GM19238 (cell line): ENCODE measurements at regions not wholly inside any gene's neighbourhood (a gene's known extent, or its start where the extent isn't known, plus 50 kb on each side); places are given as distances from the start of the nearest gene placed in this dataset.
A peak's percentile ranks its signal among the peaks of the same experiment; 100 is the strongest.

Source experiments
- DNase-seq: peaks from one replicate; pipeline ENCODE4 v3.0.0; 2011; ENCODE audit warnings: low spot score; ENCODE audit not compliant: insufficient read length

DNA sequence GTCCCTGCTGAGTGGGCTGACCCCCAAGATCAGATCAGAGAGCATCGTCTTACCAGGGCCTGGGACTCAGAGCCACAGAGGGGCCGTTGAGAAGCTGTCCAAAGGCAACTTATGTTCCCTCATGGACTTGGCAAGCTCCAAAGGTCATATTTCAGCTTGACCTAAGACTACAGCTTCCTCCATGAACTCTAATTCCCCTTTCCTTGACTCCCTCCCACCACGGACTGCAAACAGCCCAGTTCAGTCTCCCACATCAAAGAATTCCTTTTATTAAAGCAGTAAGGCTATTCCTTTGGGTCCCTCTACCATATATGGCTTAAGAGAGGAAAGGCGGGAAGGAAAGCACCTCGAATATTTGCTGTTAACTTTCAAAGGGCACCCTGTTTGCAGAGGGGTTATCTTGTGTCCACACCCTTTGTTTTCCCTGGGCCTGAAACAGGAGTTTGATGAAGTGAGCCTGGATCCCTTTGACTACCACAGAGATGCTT lies 146.1 kb upstream of the THBS1 start:
- no peak for DNase-seq

DNA sequence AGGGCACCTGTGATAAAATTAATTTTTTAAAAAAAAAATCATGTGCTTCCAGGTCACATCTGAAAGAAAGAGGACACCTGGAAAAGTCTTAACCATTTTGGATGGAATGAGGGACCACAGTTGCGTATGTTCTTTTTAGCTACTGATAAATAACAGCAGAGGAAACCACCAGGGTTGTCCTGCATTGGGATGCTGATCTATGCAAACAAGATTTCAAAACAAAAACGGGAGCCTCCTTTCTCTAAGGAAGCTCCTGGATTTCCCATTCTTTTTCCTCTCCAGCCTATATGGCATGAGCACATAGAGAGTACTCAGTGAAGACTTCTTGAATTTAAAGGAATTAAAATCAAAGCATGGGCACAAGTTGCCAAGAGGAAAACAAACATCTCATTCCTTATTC lies 145.6 kb upstream of the THBS1 start:
- DNase-seq, result no peak

DNA sequence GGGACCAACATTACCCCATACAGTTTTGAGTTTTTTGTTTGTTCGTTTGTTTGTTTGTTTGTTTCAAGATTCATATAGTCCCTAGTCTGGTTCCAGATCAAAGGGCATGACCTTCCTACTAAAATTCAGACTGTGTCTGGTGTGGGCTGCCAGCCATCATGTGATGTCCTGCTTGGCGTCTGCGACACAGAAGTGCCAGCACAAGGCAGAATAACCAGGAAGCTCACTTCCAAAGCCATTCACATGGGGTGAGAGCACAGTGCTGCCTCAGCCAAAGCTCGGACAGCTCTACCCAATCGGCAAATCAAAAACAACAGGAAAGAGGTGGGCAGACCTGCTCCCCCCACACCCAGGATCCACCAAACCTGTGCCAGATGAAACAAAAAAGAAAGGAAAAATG lies 142.6 kb upstream of the THBS1 start:
- DNase-seq, result no peak

DNA sequence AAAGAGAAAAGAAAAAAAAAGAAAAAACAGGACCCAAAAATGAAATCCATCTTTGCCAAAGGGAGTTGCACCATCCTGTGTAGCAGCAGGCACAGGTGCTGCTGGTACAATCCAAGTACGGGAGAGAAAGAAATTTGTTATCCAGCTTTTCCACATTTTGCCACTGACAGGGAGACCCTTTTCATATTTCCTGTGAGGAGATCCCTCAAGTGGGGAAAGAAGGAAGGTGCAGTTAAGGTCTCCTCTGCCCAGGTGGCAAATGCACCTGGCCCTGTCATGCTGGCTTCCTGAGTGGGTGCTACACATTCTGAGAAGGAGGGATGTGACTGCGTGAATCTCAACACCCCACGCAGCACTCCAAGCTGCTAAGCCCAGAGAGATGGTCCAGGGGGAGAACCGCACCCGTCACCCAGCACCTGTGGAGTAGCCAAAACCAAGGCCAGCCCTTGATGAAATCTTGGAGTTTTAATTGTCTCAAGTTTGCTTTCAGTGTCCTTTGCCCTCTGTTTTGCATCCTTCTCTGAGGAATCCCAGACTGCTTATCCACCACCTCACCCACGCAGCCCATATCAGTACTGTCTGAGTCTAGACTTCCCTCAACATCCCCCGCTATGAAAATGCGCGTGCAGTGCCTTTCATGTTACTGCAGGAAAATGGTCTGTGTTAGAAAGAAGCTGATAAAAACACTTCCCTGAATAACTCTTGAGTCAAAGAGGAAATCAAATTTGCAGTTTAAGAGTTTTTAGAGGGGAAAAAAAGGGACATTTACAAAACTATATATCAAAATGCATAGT lies 141.9 kb upstream of the THBS1 start:
- no peak for DNase-seq

DNA sequence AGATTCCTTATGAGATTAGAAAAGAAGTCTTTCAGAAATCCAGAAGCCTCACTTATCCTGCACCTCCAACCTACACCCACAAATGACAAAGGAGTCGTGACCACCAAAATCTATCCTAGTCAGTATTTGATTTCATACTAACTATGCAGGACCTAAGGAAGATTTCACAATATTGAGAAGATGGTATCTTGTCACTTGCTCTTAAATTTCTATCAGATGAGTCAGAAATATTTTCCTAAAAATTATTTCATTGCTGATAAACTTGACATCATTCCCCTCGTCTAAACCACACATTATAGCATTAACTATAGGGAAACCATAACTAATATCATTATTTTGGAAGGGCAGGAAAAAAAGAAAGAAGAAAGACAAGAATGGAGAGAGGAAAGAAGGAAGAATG lies 138.0 kb upstream of the THBS1 start:
- no peak for DNase-seq

DNA sequence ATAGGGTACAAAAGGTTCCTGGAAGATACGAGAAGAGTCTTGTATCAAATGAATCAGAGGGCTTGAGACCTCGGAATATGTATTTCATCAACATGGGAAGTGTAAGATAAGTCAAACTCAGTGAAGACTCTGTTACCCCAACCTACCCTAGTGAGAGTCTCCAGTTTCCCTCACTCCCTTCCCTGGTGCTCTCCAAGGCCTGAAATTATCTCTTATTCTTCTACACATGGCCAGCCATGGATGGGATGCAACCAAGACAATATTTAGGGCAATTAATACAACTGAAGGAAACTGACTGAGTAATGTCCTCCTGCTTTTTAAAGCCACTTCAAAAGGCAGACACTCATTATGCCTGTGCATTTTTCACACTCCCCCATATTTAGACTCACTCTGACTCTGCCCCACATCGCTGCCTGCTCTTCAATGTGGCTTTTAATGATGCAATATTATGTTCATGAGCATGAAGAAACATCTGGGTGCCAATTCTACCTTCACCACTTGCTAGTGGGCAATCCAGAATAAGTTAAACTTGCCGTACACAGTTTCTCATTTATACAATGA lies 137.1 kb upstream of the THBS1 start:
- DNase-seq, result no peak

DNA sequence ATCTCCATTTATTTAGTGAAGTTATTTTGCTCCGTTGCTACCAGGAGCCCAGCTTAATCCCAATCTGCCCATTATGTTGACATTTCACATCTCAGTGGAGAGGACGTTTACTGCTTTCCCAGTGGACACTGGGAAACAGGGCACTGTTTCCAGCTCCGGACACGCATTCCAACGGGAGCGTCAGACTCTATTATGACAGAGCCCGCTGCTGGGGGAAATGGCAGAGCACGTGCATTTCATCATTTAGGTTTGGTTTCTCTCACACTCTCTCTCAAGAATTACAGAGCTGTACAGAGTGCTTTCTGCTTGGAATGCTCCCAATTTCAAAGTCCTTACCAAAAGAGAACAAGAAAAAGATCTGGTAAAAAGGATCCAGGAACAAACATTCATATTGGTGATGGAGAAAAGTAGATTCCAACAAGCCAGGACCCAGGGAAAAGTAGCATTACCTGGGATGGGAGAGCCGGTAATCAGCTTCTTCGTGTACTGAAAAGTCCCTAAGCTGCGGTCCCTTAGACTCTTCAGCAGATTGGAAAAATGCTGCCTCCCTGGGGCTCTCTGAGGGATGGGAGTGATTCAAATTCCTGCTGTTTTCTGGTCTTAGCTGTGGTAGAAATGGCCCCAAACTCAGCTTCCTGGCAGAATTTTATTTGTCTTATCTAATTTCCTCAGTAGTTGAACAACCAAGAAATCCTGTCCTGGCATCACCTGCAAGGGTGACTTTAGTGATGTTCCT lies 136.0 kb upstream of the THBS1 start:
- DNase-seq, result no peak

DNA sequence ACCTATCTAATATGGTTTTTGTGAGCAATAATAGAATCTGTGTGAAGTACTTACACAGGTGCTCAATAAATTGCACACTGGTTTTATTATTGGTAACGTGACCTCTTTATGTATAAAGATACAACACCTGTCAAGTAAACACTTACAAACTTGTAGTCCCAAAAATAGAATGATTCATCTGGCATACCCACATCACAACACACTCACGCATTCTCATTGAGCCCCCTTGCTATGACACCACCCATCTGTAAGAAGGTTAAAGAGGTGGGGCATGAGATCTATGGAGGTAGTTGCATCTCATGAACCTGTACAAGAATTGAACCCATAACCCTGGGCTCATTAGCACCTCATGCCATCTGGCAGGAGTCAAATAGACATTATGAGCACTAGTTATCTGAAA lies 134.9 kb upstream of the THBS1 start:
- no peak for DNase-seq

DNA sequence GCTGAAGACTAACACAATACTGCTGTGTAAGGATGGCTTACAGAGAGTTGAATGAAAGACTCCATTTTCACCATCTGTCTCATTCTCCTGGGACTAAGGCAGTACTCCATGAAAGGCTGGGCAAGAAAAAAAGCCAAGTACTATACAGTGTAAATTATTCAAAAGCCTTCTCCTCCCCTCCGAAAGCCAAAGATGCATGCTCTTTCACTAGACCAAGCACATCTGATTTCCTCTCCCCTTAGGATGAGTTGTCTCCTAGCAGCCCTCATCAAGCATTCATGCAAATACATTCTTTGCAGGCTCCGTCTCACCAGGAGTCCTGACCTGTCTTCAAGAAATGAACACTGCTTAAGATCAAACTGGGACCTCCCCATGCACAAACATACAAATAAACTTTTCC lies 133.5 kb upstream of the THBS1 start:
- no peak for DNase-seq

DNA sequence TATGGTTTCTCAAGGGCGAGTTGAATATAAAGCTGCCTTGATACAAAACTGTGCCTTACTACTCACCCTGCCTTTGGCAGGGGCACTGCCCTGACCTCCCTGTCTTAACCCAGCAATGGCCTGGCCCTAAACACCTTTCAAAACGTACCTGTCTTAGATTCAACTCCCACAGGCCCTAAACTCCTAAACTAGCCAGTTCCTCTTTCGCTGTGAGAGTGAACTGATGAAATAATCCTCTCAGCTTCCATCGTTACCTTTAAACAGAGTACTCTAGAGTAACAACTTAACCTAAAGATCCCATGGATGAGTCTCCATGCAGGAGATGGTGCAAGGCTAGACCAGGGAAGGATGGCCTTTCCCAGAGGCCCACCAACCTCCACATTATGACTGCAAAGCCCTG lies 133.0 kb upstream of the THBS1 start:
- no peak for DNase-seq

DNA sequence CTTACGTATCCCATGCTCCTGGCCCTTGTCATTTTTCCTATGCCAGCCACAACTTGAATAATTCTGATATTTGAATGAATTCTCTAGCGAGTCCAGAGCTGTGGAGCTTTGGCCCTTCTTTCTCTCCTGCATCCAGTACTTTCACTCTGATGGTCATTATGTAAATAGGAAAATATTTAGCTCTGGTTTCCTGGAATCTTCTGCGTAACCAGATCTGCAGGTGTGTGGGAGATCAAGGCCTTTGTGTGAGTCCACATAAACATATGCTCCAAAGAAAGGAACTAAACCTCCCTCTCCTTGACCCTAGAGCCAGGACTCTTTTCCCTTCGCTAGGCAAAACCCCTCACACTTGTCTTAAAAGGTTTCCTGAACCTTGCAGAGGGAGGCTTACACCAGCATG lies 132.5 kb upstream of the THBS1 start:
- DNase-seq, result no peak

DNA sequence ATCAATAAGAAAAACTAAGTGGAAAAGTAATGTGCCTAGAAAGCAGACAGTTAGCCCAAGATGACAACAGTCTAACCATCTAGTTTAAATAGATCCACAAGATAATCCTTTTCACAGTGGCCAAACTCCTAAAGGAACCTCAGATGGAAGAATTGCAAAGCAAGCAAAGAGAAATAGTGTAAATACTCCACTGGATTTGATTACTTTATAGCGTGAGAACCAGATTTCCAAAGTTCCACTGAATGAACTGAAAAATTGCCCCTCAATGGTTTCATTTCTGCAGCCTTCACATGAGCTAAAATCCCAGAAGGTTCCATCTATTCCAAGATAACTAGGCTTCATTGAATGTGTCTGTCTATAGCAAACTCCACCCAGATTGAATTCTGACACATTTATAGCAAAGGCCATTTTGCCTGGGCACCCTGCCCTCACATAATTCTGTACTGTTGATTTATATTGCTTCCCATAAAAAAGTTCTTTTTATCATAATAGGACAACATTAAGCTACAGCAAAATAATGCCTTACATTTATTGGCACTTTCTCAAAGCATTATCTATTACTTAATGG lies 129.7 kb upstream of the THBS1 start:
- DNase-seq, result no peak

DNA sequence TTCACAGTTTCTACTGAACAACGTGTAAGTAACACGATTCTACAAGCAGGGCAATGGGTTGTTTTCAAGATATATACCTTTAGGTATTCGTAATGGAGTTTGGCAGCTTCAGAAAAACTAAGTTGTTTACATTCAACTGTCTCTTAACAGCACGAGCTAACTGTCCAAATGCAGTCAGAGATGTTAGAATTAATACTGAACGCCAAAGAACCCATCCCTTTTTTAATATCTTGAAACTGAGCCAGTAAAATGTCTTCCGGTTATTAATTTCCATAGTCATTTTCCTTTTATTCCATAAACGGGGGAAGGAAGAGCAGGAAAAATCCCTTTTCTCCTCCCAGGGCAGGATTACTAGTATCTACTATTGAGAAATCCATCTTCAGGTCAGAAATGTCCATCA lies 129.0 kb upstream of the THBS1 start:
- no peak for DNase-seq

DNA sequence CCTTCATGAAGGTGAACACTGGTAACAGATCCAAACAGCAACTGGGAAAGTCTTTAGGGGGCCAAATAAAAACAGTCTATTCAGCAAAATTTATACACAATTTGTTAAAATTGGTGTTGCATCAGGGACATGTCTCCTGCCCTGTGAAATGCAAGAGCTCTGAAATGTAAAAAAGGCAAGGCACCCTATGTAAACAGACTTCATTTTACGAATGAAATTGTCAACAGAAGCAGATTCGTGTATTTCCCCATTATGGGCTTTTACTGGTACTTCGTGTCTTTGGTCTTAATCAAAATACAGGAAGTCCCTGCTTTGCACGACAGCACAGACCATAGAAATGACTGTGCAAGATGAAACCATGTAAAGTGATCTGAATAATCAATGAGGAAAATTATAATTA lies 127.3 kb upstream of the THBS1 start:
- DNase-seq, result peak; percentile 6

DNA sequence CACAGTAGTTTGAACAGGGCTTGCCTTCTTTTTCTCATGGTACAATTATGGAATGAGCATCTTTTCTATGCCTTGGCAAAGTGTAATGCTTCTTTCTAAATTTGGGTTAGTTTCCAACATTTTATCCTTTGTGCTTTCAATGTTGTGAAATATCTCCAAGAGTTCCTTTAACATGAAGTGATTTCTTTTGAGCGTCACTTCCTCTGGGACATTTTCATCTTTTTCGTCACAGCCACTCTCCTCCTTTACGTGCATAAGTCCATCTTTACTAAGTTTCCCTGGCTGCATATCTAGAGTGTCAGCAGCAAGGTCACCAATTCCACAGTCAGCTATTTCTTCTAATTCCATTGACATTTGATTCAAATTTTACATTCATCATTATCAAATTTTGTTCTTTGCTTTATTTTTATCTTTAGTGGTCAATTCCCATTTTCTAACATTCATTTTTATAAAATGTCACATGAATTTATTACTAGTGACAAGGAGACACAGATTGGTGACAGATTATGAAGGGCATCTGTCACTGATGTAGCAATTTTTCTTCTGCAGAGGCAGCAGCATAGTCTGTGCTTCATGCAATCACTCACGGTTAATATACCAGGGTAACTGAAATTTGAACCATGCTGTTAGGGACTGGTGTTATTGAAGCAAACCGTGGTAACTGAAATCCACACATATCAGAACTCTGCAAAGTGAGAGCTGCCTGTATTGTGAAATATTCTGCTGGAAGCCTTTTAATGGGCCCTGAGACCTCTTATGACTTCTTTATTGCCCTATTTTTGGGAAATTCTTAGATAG lies 126.5 kb upstream of the THBS1 start:
- DNase-seq, result no peak

DNA sequence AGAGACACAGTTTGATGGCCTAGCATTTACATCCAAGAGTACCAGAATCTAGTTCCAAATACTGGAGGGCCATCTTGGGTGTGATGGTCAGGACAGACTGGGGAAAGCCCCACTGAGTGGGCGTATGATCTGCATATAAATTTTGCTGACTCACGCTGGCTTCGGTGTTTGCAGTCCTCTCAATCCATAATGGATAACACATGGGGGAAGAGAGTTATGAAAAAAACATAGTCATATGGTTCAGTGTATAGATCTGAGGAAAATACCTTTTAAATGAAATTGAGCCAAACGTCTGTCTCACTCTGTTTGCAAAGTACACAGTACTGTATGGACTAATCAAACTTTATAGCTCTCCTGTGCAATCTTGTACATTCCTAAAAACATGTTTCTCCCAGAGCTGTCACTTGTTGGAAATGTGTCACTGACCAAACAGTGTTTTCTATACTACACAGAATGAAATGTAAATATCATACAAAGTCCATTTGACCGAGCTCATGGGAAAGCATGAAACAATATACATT lies 125.3 kb upstream of the THBS1 start:
- DNase-seq, result no peak

DNA sequence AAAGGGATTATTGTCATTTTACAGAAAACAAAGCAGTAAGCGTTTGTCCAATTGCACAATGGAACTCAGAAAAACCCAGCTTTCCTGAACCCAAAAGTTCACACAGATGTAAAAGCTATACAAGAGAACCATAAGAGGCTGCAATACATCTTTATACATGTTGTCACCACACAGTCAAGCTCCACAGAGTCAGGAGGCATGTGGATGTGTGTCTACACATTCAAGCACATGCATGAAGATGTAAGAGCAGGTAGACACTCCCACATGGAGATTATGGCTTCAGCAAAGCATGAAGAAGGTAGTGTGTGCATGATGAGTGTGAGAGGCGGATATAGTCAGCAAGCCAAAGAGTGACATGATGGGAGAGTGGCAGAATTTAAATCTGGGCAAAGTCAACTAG lies 124.7 kb upstream of the THBS1 start:
- DNase-seq, result no peak

DNA sequence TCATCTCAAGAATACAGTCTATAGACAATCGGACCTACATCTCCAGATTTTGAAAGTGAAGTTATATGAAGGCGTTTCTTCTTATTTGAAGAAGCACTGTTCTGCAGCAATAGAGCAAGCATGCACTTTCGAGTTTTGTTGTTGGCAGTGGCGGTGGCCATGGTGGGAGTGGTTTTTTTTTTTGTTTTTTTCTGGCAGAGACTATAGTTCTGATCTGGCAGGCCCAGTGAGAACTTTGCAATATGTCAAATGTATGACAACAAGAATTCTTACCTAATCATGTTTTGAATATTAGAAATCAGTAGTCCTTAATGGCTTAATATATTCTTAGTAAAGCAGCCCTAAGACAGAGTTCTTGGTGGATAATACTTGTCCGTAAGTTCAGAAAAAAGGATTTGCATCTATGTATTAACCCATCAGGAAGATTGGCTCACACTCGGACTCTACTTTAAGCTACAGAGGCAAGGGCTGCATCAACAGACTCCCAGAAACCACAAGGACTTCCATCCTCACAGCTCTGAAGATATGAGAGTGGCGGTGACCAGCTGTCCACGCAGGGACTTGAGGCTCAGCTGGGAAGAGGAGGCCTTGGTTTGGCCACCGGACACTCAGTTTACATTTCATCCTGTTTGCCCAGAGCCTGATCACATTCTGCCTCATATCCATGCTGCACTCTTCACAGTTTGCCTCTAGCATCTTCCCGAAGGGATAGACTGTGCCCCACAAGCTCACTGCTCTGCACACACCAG lies 124.1 kb upstream of the THBS1 start:
- DNase-seq, result no peak

DNA sequence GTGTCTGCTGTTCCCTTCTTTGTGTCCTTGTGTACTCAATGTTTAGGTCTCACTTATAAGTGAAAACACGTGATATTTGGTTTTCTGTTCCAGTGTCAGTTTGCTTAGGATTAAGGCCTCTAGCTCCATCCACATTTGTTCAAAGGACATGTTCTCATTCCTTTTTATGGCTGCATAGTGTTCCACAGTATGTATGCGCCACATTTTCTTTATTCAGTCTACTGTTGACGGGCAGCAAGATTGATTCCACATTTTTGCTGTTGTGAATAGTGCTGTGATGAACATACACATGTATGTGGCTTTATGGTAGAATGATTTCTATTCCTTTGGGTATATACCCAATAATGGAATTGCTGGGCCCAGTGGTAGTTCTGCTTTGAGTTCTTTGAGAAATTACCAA lies 122.7 kb upstream of the THBS1 start:
- no peak for DNase-seq

DNA sequence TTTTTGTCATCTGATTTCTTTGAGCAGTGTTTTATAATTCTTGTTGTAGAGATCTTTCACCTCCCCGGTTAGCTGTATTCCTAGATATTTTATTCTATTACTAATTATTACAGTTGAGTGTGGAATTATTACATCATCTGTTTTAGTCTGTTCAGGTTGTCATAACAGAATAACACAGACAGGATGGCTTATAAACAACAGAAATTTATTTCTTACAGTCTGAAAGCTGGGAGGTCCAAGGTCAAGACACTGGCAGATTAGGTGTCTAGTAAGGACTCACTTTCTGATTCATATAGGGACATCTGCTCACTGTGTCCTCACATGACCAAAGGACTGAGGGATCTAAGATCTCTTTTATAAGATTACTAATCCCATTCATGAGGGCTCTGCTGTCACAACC lies 121.3 kb upstream of the THBS1 start:
- no peak for DNase-seq

DNA sequence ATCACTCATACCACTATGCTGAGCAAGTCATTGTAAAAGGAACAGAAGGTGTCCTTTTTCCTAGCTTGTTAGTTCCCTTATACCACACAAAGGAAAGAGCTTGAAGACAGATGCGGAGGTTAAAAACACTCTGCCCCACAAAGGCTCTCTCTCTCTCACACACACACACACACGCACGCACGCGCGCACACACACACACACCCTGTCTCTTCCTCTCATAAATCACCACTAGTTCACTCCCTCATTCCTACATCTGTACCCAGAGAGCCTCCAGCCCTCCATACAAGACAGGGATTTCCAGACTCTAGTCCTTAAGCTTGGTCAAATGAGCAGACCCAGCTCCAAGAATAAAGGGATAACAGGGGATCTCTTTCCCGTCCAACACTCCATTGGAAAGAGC lies 120.1 kb upstream of the THBS1 start:
- DNase-seq, result no peak
